ENCODE measurements at regions not wholly inside any gene's neighbourhood (a gene's known extent, or its start where the extent isn't known, plus 50 kb on each side); places are given as distances from the start of the nearest gene placed in this dataset.

GRCh38 chr2:226179010-226179409 lies 620.6 kb downstream of the IRS1 start:
- H3K9me3 Mint-ChIP-seq (ENCODE audit: unreplicated experiment), result no peaks in the 10 kb centered on the region
- DNase-seq (ENCODE audit: low spot score), result no peak
- no peak overlapping the region for H3K27ac Mint-ChIP-seq (ENCODE audit: unreplicated experiment)
- H3K36me3 Mint-ChIP-seq (ENCODE audit: low read depth, unreplicated experiment), result no peaks in the 10 kb centered on the region
- no peaks in the 10 kb centered on the region for H3K27me3 Mint-ChIP-seq (ENCODE audit: unreplicated experiment)
- TF ChIP-seq CTCF (IDR thresholded peaks at IDR 0.05; ENCODE audit: unreplicated experiment), result no peak
- H3K4me3 Mint-ChIP-seq (ENCODE audit: unreplicated experiment), result no peak overlapping the region
- H3K4me1 Mint-ChIP-seq (ENCODE audit: unreplicated experiment), result no peaks in the 10 kb centered on the region

- Mint-ChIP-seq H3K36me3 (ENCODE audit: low read depth, unreplicated experiment) (no peaks in the 10 kb centered on the region), H3K4me3 (ENCODE audit: unreplicated experiment) (no peak overlapping the region), H3K27ac (ENCODE audit: unreplicated experiment) (no peak overlapping the region), H3K9me3 (ENCODE audit: unreplicated experiment) (no peaks in the 10 kb centered on the region), H3K27me3 (ENCODE audit: unreplicated experiment) (no peaks in the 10 kb centered on the region), H3K4me1 (ENCODE audit: unreplicated experiment) (peaks cover 3% of the 10 kb centered on the region)
- TF ChIP-seq CTCF (IDR thresholded peaks at IDR 0.05; ENCODE audit: unreplicated experiment), result no peak
- no peak for DNase-seq (ENCODE audit: low spot score)
These were observed 623.2 kb downstream of the IRS1 start for GRCh38 chr2:226176283-226176984.

GRCh38 chr2:226174390-226174789 lies 625.2 kb downstream of the IRS1 start:
- Mint-ChIP-seq H3K36me3 (ENCODE audit: low read depth, unreplicated experiment) (no peaks in the 10 kb centered on the region), H3K27me3 (ENCODE audit: unreplicated experiment) (peaks cover 3% of the 10 kb centered on the region)

GRCh38 chr2:226172939-226173338 lies 626.7 kb downstream of the IRS1 start:
- H3K27me3 Mint-ChIP-seq (ENCODE audit: unreplicated experiment), result peaks cover 3% of the 10 kb centered on the region
- H3K4me1 Mint-ChIP-seq (ENCODE audit: unreplicated experiment), result peaks cover 3% of the 10 kb centered on the region
- no peak overlapping the region for H3K4me3 Mint-ChIP-seq (ENCODE audit: unreplicated experiment)
- no peak overlapping the region for H3K27ac Mint-ChIP-seq (ENCODE audit: unreplicated experiment)
- H3K9me3 Mint-ChIP-seq (ENCODE audit: unreplicated experiment), result no peaks in the 10 kb centered on the region
- DNase-seq (ENCODE audit: low spot score), result no peak
- H3K36me3 Mint-ChIP-seq (ENCODE audit: low read depth, unreplicated experiment), result no peaks in the 10 kb centered on the region
- TF ChIP-seq CTCF (IDR thresholded peaks at IDR 0.05; ENCODE audit: unreplicated experiment), result no peak

More at GRCh38 chr2:226174390-226174789, 625.2 kb downstream of the IRS1 start:
- Mint-ChIP-seq H3K4me1 (ENCODE audit: unreplicated experiment) (peaks cover 3% of the 10 kb centered on the region), H3K4me3 (ENCODE audit: unreplicated experiment) (no peak overlapping the region), H3K9me3 (ENCODE audit: unreplicated experiment) (no peaks in the 10 kb centered on the region), H3K27ac (ENCODE audit: unreplicated experiment) (no peak overlapping the region)
- no peak for DNase-seq (ENCODE audit: low spot score)
- TF ChIP-seq CTCF (IDR thresholded peaks at IDR 0.05; ENCODE audit: unreplicated experiment), result no peak

GRCh38 chr2:226172309-226172708 lies 627.3 kb downstream of the IRS1 start:
- H3K36me3 Mint-ChIP-seq (ENCODE audit: low read depth, unreplicated experiment), result no peaks in the 10 kb centered on the region
- H3K4me1 Mint-ChIP-seq (ENCODE audit: unreplicated experiment), result peaks cover 3% of the 10 kb centered on the region
- peaks cover 3% of the 10 kb centered on the region for H3K27me3 Mint-ChIP-seq (ENCODE audit: unreplicated experiment)
- no peak for TF ChIP-seq CTCF (IDR thresholded peaks at IDR 0.05; ENCODE audit: unreplicated experiment)
- DNase-seq (ENCODE audit: low spot score), result no peak
- no peak overlapping the region for H3K4me3 Mint-ChIP-seq (ENCODE audit: unreplicated experiment)
- H3K27ac Mint-ChIP-seq (ENCODE audit: unreplicated experiment), result no peak overlapping the region
- H3K9me3 Mint-ChIP-seq (ENCODE audit: unreplicated experiment), result no peaks in the 10 kb centered on the region

Measured in endothelial cell (in vitro differentiated cells).